Kidney epithelial cell (primary cell): ENCODE measurements at regions not wholly inside any gene's neighbourhood (a gene's known extent, or its start where the extent isn't known, plus 50 kb on each side); places are given as distances from the start of the nearest gene placed in this dataset.

Experiments used
- DNase-seq: peaks from one replicate; pipeline ENCODE4 v3.0.0-alpha.2; 2010; ENCODE audit warnings: low read depth
- H3K27me3 ChIP-seq: 2 replicates; pipeline ENCODE4 v1.6.0; 2011; ENCODE audit warnings: low read length; ENCODE audit not compliant: control insufficient read depth, insufficient read depth
- H3K36me3 ChIP-seq: 2 replicates; pipeline ENCODE4 v1.5.1; 2011; ENCODE audit warnings: low read length; ENCODE audit not compliant: control insufficient read depth, insufficient read depth
- H3K4me3 ChIP-seq: 2 replicates; pipeline ENCODE4 v1.5.1; 2011; ENCODE audit warnings: low read depth, mild to moderate bottlenecking, control low read depth, low read length
- TF ChIP-seq, protein P1 (sequence below): IDR thresholded peaks from 2 replicates; pipeline ENCODE4 v1.5.1; 2011; ENCODE audit warnings: mild to moderate bottlenecking, moderate library complexity, low read length, control low read depth, inconsistent platforms; ENCODE audit not compliant: insufficient read depth, poor library complexity, severe bottlenecking

DNA sequence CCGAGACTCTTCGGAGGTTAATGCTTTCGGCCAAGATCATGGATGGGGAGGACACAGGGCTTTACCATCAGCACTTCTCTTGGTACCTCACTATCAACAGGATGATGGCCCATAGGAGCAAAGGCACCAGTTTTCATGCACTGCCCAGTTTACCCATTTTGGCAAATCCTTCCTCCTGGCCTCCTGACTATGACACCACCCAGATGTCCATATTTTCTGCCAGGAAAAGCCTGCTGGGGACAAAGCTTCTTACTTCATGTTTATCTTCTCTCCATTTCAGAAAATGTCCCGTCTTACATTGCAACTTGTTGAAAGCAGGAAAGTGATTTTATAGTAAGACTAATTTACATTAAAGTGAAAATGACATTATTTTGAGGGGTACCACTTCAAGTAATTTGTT, 61.4 kb upstream of the GAS1 start:
- Histone ChIP-seq H3K4me3 (no peak overlapping the region), H3K27me3 (no peaks in the 10 kb centered on the region), H3K36me3 (no peaks in the 10 kb centered on the region)
- DNase-seq: no peak
- TF ChIP-seq, protein P1, sequence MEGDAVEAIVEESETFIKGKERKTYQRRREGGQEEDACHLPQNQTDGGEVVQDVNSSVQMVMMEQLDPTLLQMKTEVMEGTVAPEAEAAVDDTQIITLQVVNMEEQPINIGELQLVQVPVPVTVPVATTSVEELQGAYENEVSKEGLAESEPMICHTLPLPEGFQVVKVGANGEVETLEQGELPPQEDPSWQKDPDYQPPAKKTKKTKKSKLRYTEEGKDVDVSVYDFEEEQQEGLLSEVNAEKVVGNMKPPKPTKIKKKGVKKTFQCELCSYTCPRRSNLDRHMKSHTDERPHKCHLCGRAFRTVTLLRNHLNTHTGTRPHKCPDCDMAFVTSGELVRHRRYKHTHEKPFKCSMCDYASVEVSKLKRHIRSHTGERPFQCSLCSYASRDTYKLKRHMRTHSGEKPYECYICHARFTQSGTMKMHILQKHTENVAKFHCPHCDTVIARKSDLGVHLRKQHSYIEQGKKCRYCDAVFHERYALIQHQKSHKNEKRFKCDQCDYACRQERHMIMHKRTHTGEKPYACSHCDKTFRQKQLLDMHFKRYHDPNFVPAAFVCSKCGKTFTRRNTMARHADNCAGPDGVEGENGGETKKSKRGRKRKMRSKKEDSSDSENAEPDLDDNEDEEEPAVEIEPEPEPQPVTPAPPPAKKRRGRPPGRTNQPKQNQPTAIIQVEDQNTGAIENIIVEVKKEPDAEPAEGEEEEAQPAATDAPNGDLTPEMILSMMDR: no peak

DNA sequence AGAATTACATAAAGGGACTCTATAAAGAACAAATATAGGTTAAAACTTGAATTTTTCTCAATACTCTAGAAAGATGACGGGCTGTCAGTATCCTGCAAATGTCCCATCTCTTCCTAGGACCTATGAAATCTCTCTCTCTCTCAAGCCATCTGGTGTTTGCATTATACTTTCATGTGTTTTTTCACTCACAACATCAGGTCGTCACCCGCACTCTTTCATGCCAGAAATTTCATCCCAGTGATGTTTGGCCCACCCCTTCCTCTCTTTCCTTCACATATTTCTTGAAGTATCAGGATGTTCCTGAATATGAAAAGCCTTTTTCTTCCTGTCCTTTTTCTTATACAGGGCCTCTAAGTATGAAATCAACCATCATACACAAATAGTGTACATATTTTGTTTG, 63.3 kb upstream of the GAS1 start:
- no peaks in the 10 kb centered on the region for H3K27me3 ChIP-seq
- no peak overlapping the region for H3K4me3 ChIP-seq
- TF ChIP-seq, protein P1: no peak
- no peaks in the 10 kb centered on the region for H3K36me3 ChIP-seq
- no peak for DNase-seq

GRCh38 chr9:87011551-87011950, 64.2 kb upstream of the GAS1 start:
- no peak for DNase-seq
- Histone ChIP-seq H3K4me3 (no peak overlapping the region), H3K27me3 (no peaks in the 10 kb centered on the region), H3K36me3 (no peaks in the 10 kb centered on the region)
- TF ChIP-seq, protein P1: no peak

GRCh38 chr9:87013490-87013889, 66.2 kb upstream of the GAS1 start:
- no peaks in the 10 kb centered on the region for H3K36me3 ChIP-seq
- H3K27me3 ChIP-seq: no peaks in the 10 kb centered on the region
- TF ChIP-seq, protein P1: no peak
- DNase-seq: no peak
- no peak overlapping the region for H3K4me3 ChIP-seq

GRCh38 chr9:87014436-87014835, 67.1 kb upstream of the GAS1 start:
- H3K27me3 ChIP-seq: no peaks in the 10 kb centered on the region
- TF ChIP-seq, protein P1: no peak
- no peaks in the 10 kb centered on the region for H3K36me3 ChIP-seq
- H3K4me3 ChIP-seq: no peak overlapping the region
- no peak for DNase-seq

GRCh38 chr9:87016681-87017080, 69.4 kb upstream of the GAS1 start:
- no peaks in the 10 kb centered on the region for H3K27me3 ChIP-seq
- H3K36me3 ChIP-seq: no peaks in the 10 kb centered on the region
- H3K4me3 ChIP-seq: no peak overlapping the region
- DNase-seq: no peak
- TF ChIP-seq, protein P1: no peak
